HEK293 (cell line): ENCODE measurements at regions not wholly inside any gene's neighbourhood (a gene's known extent, or its start where the extent isn't known, plus 50 kb on each side); places are given as distances from the start of the nearest gene placed in this dataset.

ENCODE experiments used
- CTCF ChIA-PET: fragments of 350-600 bp; formaldehyde crosslinking; extraction: SDS; loops from one replicate; lab custom pipeline; 2021; ENCODE audit warnings: antibody characterized with exemption; lab: Yijun Ruan, JAX
- POLR2A ChIA-PET: fragments of 300-600 bp; formaldehyde crosslinking; extraction: SDS; loops from one replicate; lab custom pipeline; 2020; ENCODE audit warnings: antibody characterized with exemption, inconsistent platforms; lab: Yijun Ruan, JAX
- H3K27ac ChIP-seq: fragments of 200-500 bp; sonication (Bioruptor generic); 2 replicates; pipeline ENCODE4 v1.5.1; 2014; ENCODE audit warnings: low read depth, low read length, control low read depth, inconsistent platforms; ENCODE audit errors: extremely low read depth
- H3K36me3 ChIP-seq, 2 experiments: fragments of 200-500 bp in 1 of 2; sonication (Bioruptor generic) in 1 of 2; 1 replicate in 1 of 2; 2 replicates in 1 of 2; pipeline ENCODE4 v1.5.1; 2014 to 2017; ENCODE audit warnings: inconsistent platforms in 2 of 2, low read length in 2 of 2; ENCODE audit not compliant: control insufficient read depth in 2 of 2, insufficient read depth in 1 of 2
- H3K4me1 ChIP-seq: fragments of 200-500 bp; sonication (Bioruptor generic); 2 replicates; pipeline ENCODE4 v1.5.1; 2014; ENCODE audit warnings: mild to moderate bottlenecking, low read length, inconsistent platforms; ENCODE audit not compliant: control insufficient read depth, insufficient read depth
- H3K4me3 ChIP-seq: 2 replicates; pipeline ENCODE4 v1.5.1; 2011; ENCODE audit warnings: low read depth, mild to moderate bottlenecking, control low read depth, low read length, moderate library complexity
- H3K9me3 ChIP-seq: fragments of 200-500 bp; sonication (Bioruptor generic); 2 replicates; pipeline ENCODE4 v1.5.1; 2014; ENCODE audit warnings: low read depth, low read length, inconsistent platforms; ENCODE audit not compliant: control insufficient read depth, insufficient read depth
- FEZF1 ChIP-seq: fragments of 450-650 bp; formaldehyde crosslinking; IDR thresholded peaks from 2 replicates; pipeline ENCODE4 v1.5.1; 2016; ENCODE audit warnings: missing biosample characterization, missing genetic modification characterization
- GLIS2 ChIP-seq: fragments of 450-650 bp; formaldehyde crosslinking; IDR thresholded peaks from 2 replicates; pipeline ENCODE4 v1.5.1; 2016; ENCODE audit warnings: missing biosample characterization, missing genetic modification characterization
- KLF1 ChIP-seq: fragments of 450-650 bp; formaldehyde crosslinking; IDR thresholded peaks from 2 replicates; pipeline ENCODE4 v1.5.1; 2016; ENCODE audit warnings: missing biosample characterization, missing genetic modification characterization
- MEIS1 ChIP-seq: sonication (generic); formaldehyde crosslinking; IDR thresholded peaks from 2 replicates; pipeline ENCODE4 v1.8.1; 2022; ENCODE audit warnings: missing genetic modification reagents, mild to moderate bottlenecking, borderline replicate concordance
- MYNN ChIP-seq: fragments of 450-650 bp; formaldehyde crosslinking; IDR thresholded peaks from 2 replicates; pipeline ENCODE4 v1.5.1; 2016; ENCODE audit warnings: missing biosample characterization, missing genetic modification characterization, borderline replicate concordance
- OVOL3 ChIP-seq: fragments of 450-650 bp; formaldehyde crosslinking; IDR thresholded peaks from 2 replicates; pipeline ENCODE4 v1.5.1; 2016; ENCODE audit warnings: missing biosample characterization, missing genetic modification characterization
- WT1 ChIP-seq: fragments of 450-650 bp; formaldehyde crosslinking; IDR thresholded peaks from 2 replicates; pipeline ENCODE4 v1.5.1; 2016; ENCODE audit warnings: missing biosample characterization, missing genetic modification characterization
- ZBTB11 ChIP-seq: fragments of 450-650 bp; formaldehyde crosslinking; conservative IDR thresholded peaks from 2 replicates; pipeline ENCODE4 v1.5.1; 2016; ENCODE audit warnings: low read depth, missing biosample characterization, missing genetic modification characterization
- ZBTB17 ChIP-seq: fragments of 450-650 bp; formaldehyde crosslinking; IDR thresholded peaks from 2 replicates; pipeline ENCODE4 v1.5.1; 2016; ENCODE audit warnings: missing biosample characterization, missing genetic modification characterization
- ZBTB20 ChIP-seq: fragments of 450-650 bp; formaldehyde crosslinking; IDR thresholded peaks from 2 replicates; pipeline ENCODE4 v1.5.1; 2016; ENCODE audit warnings: missing biosample characterization, missing genetic modification characterization
- ZBTB26 ChIP-seq: fragments of 450-650 bp; formaldehyde crosslinking; optimal IDR thresholded peaks from 2 replicates; pipeline ENCODE3; 2016; ENCODE audit warnings: missing biosample characterization, mild to moderate bottlenecking, missing genetic modification characterization
- ZBTB8A ChIP-seq: fragments of 450-650 bp; formaldehyde crosslinking; IDR thresholded peaks from 2 replicates; pipeline ENCODE4 v1.5.1; 2016; ENCODE audit warnings: missing biosample characterization, missing genetic modification characterization
- ZNF10 ChIP-seq: fragments of 450-650 bp; formaldehyde crosslinking; IDR thresholded peaks from 2 replicates; pipeline ENCODE4 v1.5.1; 2017; ENCODE audit warnings: missing biosample characterization, missing genetic modification characterization
- ZNF114 ChIP-seq: fragments of 450-650 bp; formaldehyde crosslinking; IDR thresholded peaks from 2 replicates; pipeline ENCODE4 v1.5.0; 2017; ENCODE audit warnings: missing biosample characterization, missing genetic modification characterization
- ZNF121 ChIP-seq: fragments of 450-650 bp; formaldehyde crosslinking; IDR thresholded peaks from 2 replicates; pipeline ENCODE4 v1.5.1; 2016; ENCODE audit warnings: missing biosample characterization, missing genetic modification characterization
- ZNF155 ChIP-seq: fragments of 450-650 bp; formaldehyde crosslinking; IDR thresholded peaks from 2 replicates; pipeline ENCODE4 v1.5.1; 2016; ENCODE audit warnings: missing biosample characterization, missing genetic modification characterization
- ZNF175 ChIP-seq: fragments of 450-650 bp; formaldehyde crosslinking; IDR thresholded peaks from 2 replicates; pipeline ENCODE4 v1.5.1; 2016; ENCODE audit warnings: missing biosample characterization, missing genetic modification characterization
- ZNF19 ChIP-seq: fragments of 450-650 bp; formaldehyde crosslinking; IDR thresholded peaks from 2 replicates; pipeline ENCODE4; 2016; ENCODE audit warnings: missing biosample characterization, missing genetic modification characterization, low read depth
- ZNF280D ChIP-seq: fragments of 450-650 bp; formaldehyde crosslinking; IDR thresholded peaks from 2 replicates; pipeline ENCODE4 v1.5.1; 2016; ENCODE audit warnings: missing biosample characterization, missing genetic modification characterization
- ZNF394 ChIP-seq: fragments of 450-650 bp; formaldehyde crosslinking; IDR thresholded peaks from 2 replicates; pipeline ENCODE4 v1.5.1; 2016; ENCODE audit warnings: missing biosample characterization, missing genetic modification characterization, mild to moderate bottlenecking, moderate library complexity, borderline replicate concordance
- ZNF433 ChIP-seq: fragments of 450-650 bp; formaldehyde crosslinking; IDR thresholded peaks from 2 replicates; pipeline ENCODE4 v1.5.1; 2016; ENCODE audit warnings: missing biosample characterization, missing genetic modification characterization, low read depth
- ZNF501 ChIP-seq: fragments of 450-650 bp; formaldehyde crosslinking; IDR thresholded peaks from 2 replicates; pipeline ENCODE4 v1.5.1; 2016; ENCODE audit warnings: missing biosample characterization, missing genetic modification characterization
- ZNF658 ChIP-seq: fragments of 450-650 bp; formaldehyde crosslinking; IDR thresholded peaks from 2 replicates; pipeline ENCODE4; 2016; ENCODE audit warnings: missing biosample characterization, missing genetic modification characterization
- ZNF701 ChIP-seq: fragments of 450-650 bp; formaldehyde crosslinking; IDR thresholded peaks from 2 replicates; pipeline ENCODE4 v1.5.1; 2016; ENCODE audit warnings: missing biosample characterization, missing genetic modification characterization
- ZNF76 ChIP-seq: fragments of 450-650 bp; formaldehyde crosslinking; IDR thresholded peaks from 2 replicates; pipeline ENCODE4; 2016; ENCODE audit warnings: low read depth, missing biosample characterization, missing genetic modification characterization, borderline replicate concordance
- ZNF768 ChIP-seq: fragments of 450-650 bp; formaldehyde crosslinking; IDR thresholded peaks from 2 replicates; pipeline ENCODE4 v1.5.1; 2018; ENCODE audit warnings: missing biosample characterization, mild to moderate bottlenecking, missing genetic modification characterization
- TF ChIP-seq, protein P1 (sequence below): fragments of 450-650 bp; formaldehyde crosslinking; IDR thresholded peaks from 2 replicates; pipeline ENCODE4 v1.5.1; 2016; ENCODE audit warnings: missing biosample characterization, missing genetic modification characterization
- TF ChIP-seq, protein P2 (sequence below): fragments of 450-650 bp; formaldehyde crosslinking; IDR thresholded peaks from 2 replicates; pipeline ENCODE4 v1.5.1; 2016; ENCODE audit warnings: missing biosample characterization, missing genetic modification characterization

DNA sequence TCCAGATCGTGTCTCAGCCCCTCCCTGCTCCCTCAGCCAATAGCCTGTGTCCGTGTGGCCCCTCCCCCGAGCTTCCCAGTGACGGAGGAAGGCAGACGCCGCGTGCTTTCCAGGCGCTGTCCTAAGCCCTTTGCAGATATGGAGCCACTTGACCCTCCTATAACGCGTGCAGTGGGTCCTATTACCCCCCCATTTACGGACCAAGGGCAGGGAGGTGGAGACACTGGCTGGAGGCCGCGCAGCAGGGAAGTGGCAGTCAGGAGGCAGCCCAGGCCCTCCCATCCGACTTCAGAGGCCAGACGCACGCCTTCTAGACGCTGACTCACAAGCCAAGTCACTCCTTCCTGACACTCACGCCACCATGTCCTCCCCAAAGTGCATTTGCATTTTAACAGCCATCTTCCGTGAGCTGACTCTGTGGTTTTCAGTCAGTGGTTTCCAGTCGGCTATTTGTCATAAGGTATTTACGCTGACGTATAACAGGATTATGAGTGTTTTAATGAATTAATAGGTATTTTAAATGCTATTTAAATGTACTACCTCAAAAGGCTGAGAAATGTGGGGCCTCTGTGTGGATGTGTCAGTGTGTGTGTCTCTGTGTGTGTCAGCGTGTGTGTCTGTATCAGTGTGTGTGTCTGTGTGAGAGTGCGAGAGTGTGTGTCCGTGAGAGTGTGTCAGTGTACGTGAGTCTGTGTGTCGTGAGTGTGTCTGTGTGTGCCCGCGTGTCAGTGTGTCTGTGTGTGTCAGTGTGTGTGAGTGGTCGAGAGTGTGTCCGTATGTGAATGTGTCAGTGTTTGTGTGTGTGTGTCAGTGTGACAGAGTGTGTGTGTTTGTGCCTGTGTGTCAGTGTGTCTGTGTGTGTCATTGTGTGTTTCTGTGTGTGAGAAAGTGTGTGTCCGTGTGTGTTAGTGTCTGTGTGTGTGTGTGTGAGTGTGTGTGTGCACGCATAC, 92.0 kb upstream of the INSIG1 start:
- H3K36me3 ChIP-seq: no peaks in the 10 kb centered on the region
- ChIA-PET CTCF (interaction anchor here (0.7 to 1.5 kb wide), 4 partner anchors 9 to 139 kb away, joined by 3 to 7 read pairs (median 5); no protein-coding TSS in a partner anchor), POLR2A (interaction anchor here (0.7 to 2.6 kb wide), 8 partner anchors 9 to 203 kb away, joined by 3 to 19 read pairs (median 6); partner anchors contain the start of genes INSIG1 and PAXIP1)
- no peaks in the 10 kb centered on the region for H3K9me3 ChIP-seq
- no peaks in the 10 kb centered on the region for H3K4me1 ChIP-seq
- H3K4me3 ChIP-seq: peak overlapping the region; percentile 38
- H3K27ac ChIP-seq: peak overlapping the region; percentile 61
- TF ChIP-seq ZNF701 (tag by site-specific recombination) (no peak), ZNF768 (no peak), MYNN (tag by site-specific recombination) (0 out of 2 replicates have a peak, but pooled peaks have one; percentile 58), ZNF175 (tag by site-specific recombination) (no peak), GLIS2 (tag by site-specific recombination) (peak; percentile 100), KLF1 (tag by site-specific recombination) (peak; percentile 93), FEZF1 (tag by site-specific recombination) (peak; percentile 87), WT1 (peak; percentile 100), ZBTB20 (tag by site-specific recombination) (peak; percentile 57), ZBTB8A (peak; percentile 92), ZNF10 (tag by site-specific recombination) (0 out of 2 replicates have a peak, but pooled peaks have one; percentile 11), ZNF19 (tag by site-specific recombination) (no peak), MEIS1 (CRISPR knock-in tag) (no peak), ZNF76 (tag by site-specific recombination) (peak; percentile 33; the same call in 1 of the 2 replicates), ZNF121 (no peak), ZNF501 (tag by site-specific recombination) (peak; percentile 91), ZBTB17 (peak; percentile 90), ZNF114 (tag by site-specific recombination) (no peak), ZNF155 (no peak), ZBTB11 (tag by site-specific recombination) (0 out of 2 replicates have a peak, but pooled peaks have one; percentile 13), ZBTB26 (tag by site-specific recombination) (peak; percentile 61), ZNF433 (tag by site-specific recombination) (no peak), ZNF394 (tag by site-specific recombination) (peak; percentile 82; the same call in 1 of the 2 replicates), OVOL3 (tag by site-specific recombination) (no peak), ZNF280D (tag by site-specific recombination) (0 out of 2 replicates have a peak, but pooled peaks have one; percentile 22), ZNF658 (tag by site-specific recombination) (no peak)
- TF ChIP-seq, protein P1, sequence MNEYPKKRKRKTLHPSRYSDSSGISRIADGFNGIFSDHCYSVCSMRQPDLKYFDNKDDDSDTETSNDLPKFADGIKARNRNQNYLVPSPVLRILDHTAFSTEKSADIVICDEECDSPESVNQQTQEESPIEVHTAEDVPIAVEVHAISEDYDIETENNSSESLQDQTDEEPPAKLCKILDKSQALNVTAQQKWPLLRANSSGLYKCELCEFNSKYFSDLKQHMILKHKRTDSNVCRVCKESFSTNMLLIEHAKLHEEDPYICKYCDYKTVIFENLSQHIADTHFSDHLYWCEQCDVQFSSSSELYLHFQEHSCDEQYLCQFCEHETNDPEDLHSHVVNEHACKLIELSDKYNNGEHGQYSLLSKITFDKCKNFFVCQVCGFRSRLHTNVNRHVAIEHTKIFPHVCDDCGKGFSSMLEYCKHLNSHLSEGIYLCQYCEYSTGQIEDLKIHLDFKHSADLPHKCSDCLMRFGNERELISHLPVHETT: peak; percentile 92
- TF ChIP-seq, protein P2, sequence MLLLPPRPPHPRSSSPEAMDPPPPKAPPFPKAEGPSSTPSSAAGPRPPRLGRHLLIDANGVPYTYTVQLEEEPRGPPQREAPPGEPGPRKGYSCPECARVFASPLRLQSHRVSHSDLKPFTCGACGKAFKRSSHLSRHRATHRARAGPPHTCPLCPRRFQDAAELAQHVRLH (tag by site-specific recombination): no peak
